H1 (cell line): ENCODE measurements at regions not wholly inside any gene's neighbourhood (a gene's known extent, or its start where the extent isn't known, plus 50 kb on each side); places are given as distances from the start of the nearest gene placed in this dataset.

ENCODE experiments used
- KDM1A ChIP-seq: fragments of 200-600, 300-600 bp; sonication (generic); IDR thresholded peaks from 2 replicates; pipeline ENCODE4 v1.7.1; 2016; ENCODE audit warnings: mild to moderate bottlenecking, low read length, borderline replicate concordance
- PHF8 ChIP-seq: fragments of 200-600 bp; sonication (generic); conservative IDR thresholded peaks from 2 replicates; pipeline ENCODE4 v1.7.1; 2012; ENCODE audit warnings: low read depth, mild to moderate bottlenecking, inconsistent platforms, low read length, moderate library complexity

GRCh38 chr13:90896002-90896401, 451.5 kb upstream of the MIR17HG start (continued):
- TF ChIP-seq KDM1A: no peak
- TF ChIP-seq PHF8: no peak
- TF ChIP-seq, all 59 proteins: peak for 0
